ENCODE measurements at regions not wholly inside any gene's neighbourhood (a gene's known extent, or its start where the extent isn't known, plus 50 kb on each side); places are given as distances from the start of the nearest gene placed in this dataset.

DNA sequence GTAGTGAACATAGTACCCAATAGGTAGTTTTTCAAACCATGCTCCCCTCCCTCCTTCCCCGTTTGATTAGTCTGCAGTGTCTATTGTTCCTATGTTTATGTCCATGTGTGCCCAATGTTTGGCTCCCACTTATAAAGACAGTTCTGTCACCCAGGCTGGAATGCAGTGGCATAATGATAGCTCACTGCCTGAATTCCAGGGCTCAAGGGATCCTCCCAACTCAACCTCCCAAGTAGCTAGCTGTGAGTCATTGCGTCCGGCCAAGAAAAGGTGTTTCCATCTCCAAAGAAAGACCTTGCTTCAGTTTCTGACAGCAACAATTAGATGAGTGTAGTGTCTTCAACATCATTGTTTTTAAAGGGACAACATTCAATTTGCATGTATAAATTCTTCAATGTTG, 131.1 kb upstream of the CEP162 start:
- H3K4me3 ChIP-seq (ENCODE audit: low read depth, low read length) = no peak overlapping the region
- no peak for TF ChIP-seq CTCF (IDR thresholded peaks at IDR 0.05; ENCODE audit: borderline replicate concordance, insufficient read depth, low read depth, low read length)

GRCh38 chr6:84357631-84358030, 130.2 kb upstream of the CEP162 start:
- no peak for TF ChIP-seq CTCF (IDR thresholded peaks at IDR 0.05; ENCODE audit: borderline replicate concordance, insufficient read depth, low read depth, low read length)
- H3K4me3 ChIP-seq (ENCODE audit: low read depth, low read length) = no peak overlapping the region

DNA sequence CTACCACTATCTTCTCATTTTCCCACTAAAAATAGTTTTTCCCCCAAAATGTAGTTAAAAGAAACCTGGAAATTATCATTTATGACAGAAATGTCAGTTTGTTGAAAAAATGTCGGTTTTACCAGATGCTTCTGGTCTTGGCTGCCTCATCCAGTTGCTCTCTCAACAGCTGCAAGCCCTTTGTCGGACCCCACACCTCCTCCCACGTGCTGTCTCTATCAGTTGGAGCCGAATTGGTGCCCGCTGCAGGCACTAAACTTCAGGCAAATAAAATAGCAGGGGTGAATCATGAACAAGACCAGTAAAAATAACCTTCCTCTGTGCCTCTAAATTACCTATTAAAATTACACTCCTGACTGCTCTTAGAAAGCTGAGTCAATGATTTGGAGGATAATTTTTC, 129.5 kb upstream of the CEP162 start:
- TF ChIP-seq CTCF (IDR thresholded peaks at IDR 0.05; ENCODE audit: borderline replicate concordance, insufficient read depth, low read depth, low read length) = no peak
- no peak overlapping the region for H3K4me3 ChIP-seq (ENCODE audit: low read depth, low read length)

DNA sequence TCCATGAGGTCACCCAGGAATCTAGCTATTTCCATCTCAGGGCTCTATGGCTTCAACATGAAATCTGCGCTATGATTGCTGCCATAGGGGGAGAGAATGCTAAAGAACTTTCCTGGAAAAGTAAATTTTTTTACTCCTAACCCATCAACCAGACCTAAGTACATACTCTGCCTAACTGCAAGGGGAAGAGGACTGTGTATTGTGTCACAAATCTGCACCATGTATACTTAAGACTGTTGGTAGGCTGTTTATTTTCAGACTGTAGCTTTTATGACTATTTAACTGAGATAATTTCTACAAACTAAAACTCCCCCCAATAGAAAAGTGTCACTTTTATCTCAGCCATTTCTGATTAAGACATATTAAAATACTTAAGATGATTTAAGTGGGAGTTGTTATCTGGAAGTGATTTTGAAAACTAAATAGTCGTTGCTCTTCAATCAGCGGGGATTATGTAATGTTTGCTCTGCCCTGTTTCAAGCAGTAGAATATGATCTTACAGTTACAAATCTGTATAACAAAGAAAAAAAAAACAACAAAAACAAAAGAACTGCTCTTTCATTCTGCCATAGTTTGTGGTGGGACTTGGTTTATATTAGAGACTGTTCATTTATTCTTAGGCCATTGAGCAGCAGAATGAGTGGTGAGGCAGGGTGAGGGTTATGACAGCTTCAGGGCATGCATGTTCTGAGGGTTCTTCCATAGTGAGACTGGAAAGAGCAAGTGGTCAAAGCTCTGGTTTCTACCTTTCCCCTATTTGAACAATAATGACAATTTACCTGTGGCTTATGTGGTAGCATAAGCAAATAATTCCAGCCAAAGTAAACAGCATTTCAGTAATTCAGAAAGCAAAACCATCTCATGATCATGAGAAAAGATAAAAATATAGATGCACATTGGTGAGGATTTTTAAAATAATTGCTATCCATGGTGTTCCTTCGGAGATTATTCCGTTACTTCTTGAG, 126.3 kb upstream of the CEP162 start:
- no peak overlapping the region for H3K4me3 ChIP-seq (ENCODE audit: low read depth, low read length)
- no peak for TF ChIP-seq CTCF (IDR thresholded peaks at IDR 0.05; ENCODE audit: borderline replicate concordance, insufficient read depth, low read depth, low read length)

- TF ChIP-seq CTCF (IDR thresholded peaks at IDR 0.05; ENCODE audit: borderline replicate concordance, insufficient read depth, low read depth, low read length) = no peak
- no peak overlapping the region for H3K4me3 ChIP-seq (ENCODE audit: low read depth, low read length)
Measured at GRCh38 chr6:84350397-84350796, 123.0 kb upstream of the CEP162 start.

DNA sequence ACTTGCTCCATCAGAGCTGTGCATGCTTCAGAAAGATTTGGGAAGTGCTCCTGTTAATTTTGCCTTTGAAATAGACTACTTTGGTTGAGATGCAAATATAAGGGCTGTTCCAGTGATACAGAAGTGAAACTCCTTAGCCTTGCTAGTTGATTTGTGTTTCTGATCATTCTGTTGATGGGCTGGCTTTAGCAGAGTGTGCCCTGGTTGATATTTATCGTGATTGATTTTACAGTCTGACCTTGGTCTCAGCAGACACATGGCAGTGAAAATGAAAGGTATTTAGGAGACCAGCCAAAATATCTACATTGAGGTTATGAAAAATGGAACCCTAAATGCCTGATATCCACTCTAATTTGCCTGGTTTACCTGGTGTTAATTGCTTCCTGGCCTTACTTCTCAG, 122.1 kb upstream of the CEP162 start:
- no peak overlapping the region for H3K4me3 ChIP-seq (ENCODE audit: low read depth, low read length)
- TF ChIP-seq CTCF (IDR thresholded peaks at IDR 0.05; ENCODE audit: borderline replicate concordance, insufficient read depth, low read depth, low read length) = no peak

DNA sequence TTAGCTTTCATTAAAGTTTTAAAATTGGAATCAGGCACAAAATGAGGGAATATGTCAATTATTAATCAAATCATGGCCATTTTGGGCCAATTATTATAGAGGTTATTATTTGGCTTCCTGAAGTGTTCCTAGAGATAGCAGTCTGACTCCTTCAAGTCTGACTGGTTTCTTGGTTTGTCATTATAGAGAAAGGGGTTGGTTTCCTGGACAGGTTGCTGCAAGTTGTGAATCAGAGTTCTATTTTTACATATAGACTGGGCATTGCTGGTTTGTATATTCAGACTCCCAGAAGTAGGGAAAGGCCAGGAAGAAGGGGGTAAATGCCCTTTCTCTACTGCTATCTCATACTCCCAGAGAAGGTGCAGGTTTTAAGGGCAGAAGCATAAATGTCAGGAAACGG, 121.4 kb upstream of the CEP162 start:
- no peak overlapping the region for H3K4me3 ChIP-seq (ENCODE audit: low read depth, low read length)
- TF ChIP-seq CTCF (IDR thresholded peaks at IDR 0.05; ENCODE audit: borderline replicate concordance, insufficient read depth, low read depth, low read length) = no peak
